ENCODE measurements at regions not wholly inside any gene's neighbourhood (a gene's known extent, or its start where the extent isn't known, plus 50 kb on each side); places are given as distances from the start of the nearest gene placed in this dataset.
A peak's percentile ranks its signal among the peaks of the same experiment; 100 is the strongest.
"Not testable (repeated sequence)": the region's sequence is repeated elsewhere in the genome, so short reads cannot be mapped to it uniquely, and the experiment has no call there.

GRCh38 chr14:105666420-105666819 lies 140.0 kb downstream of the TMEM121 start:
- Mint-ChIP-seq H3K4me3 (no peak overlapping the region), H3K27ac (no peak overlapping the region)
- no peak for ATAC-seq

GRCh38 chr14:105666991-105667662 lies 140.7 kb downstream of the TMEM121 start:
- not testable (repeated sequence) for H3K36me3 Mint-ChIP-seq, H3K4me3 Mint-ChIP-seq, H3K9me3 Mint-ChIP-seq, H3K27ac Mint-ChIP-seq, H3K27me3 Mint-ChIP-seq, ATAC-seq
- peaks cover 16% of the 10 kb centered on the region for H3K4me1 Mint-ChIP-seq

More at GRCh38 chr14:105666420-105666819, 140.0 kb downstream of the TMEM121 start:
- no peaks in the 10 kb centered on the region for H3K27me3 Mint-ChIP-seq
- no peaks in the 10 kb centered on the region for H3K9me3 Mint-ChIP-seq
- no peaks in the 10 kb centered on the region for H3K36me3 Mint-ChIP-seq
- H3K4me1 Mint-ChIP-seq: peaks cover 16% of the 10 kb centered on the region

GRCh38 chr14:105667663-105668020 lies 141.3 kb downstream of the TMEM121 start:
- not testable (repeated sequence) for H3K36me3 Mint-ChIP-seq, H3K9me3 Mint-ChIP-seq, H3K27me3 Mint-ChIP-seq, H3K4me3 Mint-ChIP-seq, ATAC-seq, H3K27ac Mint-ChIP-seq
- peaks cover 16% of the 10 kb centered on the region for H3K4me1 Mint-ChIP-seq

GRCh38 chr14:105668021-105668420 lies 141.6 kb downstream of the TMEM121 start:
- peaks cover 16% of the 10 kb centered on the region for H3K4me1 Mint-ChIP-seq
- H3K27ac Mint-ChIP-seq, H3K27me3 Mint-ChIP-seq, ATAC-seq, H3K36me3 Mint-ChIP-seq, H3K9me3 Mint-ChIP-seq, H3K4me3 Mint-ChIP-seq: not testable (repeated sequence)

GRCh38 chr14:105668471-105669230 lies 142.3 kb downstream of the TMEM121 start:
- peaks cover 16% of the 10 kb centered on the region for H3K4me1 Mint-ChIP-seq
- not testable (repeated sequence) for H3K27me3 Mint-ChIP-seq, H3K27ac Mint-ChIP-seq, ATAC-seq, H3K36me3 Mint-ChIP-seq, H3K9me3 Mint-ChIP-seq, H3K4me3 Mint-ChIP-seq

- H3K9me3 Mint-ChIP-seq, H3K27ac Mint-ChIP-seq, H3K36me3 Mint-ChIP-seq, ATAC-seq, H3K4me3 Mint-ChIP-seq, H3K27me3 Mint-ChIP-seq: not testable (repeated sequence)
- peaks cover 16% of the 10 kb centered on the region for H3K4me1 Mint-ChIP-seq
Measured at GRCh38 chr14:105669231-105669610, 142.8 kb downstream of the TMEM121 start.

GRCh38 chr14:105669646-105670045 lies 143.3 kb downstream of the TMEM121 start:
- not testable (repeated sequence) for H3K4me3 Mint-ChIP-seq, H3K9me3 Mint-ChIP-seq, H3K36me3 Mint-ChIP-seq, H3K27ac Mint-ChIP-seq, H3K27me3 Mint-ChIP-seq, ATAC-seq
- peaks cover 16% of the 10 kb centered on the region for H3K4me1 Mint-ChIP-seq

GRCh38 chr14:105672450-105673200 lies 146.2 kb downstream of the TMEM121 start:
- H3K27me3 Mint-ChIP-seq, H3K36me3 Mint-ChIP-seq, H3K9me3 Mint-ChIP-seq, ATAC-seq, H3K4me3 Mint-ChIP-seq, H3K27ac Mint-ChIP-seq: not testable (repeated sequence)
- peaks cover 15% of the 10 kb centered on the region for H3K4me1 Mint-ChIP-seq

- ATAC-seq, H3K4me3 Mint-ChIP-seq, H3K36me3 Mint-ChIP-seq, H3K9me3 Mint-ChIP-seq, H3K27me3 Mint-ChIP-seq: not testable (repeated sequence)
- Mint-ChIP-seq H3K4me1 (peaks cover 13% of the 10 kb centered on the region), H3K27ac (peak overlapping the region; percentile 54)
Measured at GRCh38 chr14:105675433-105675832, 149.1 kb downstream of the TMEM121 start.

- H3K27me3 Mint-ChIP-seq, H3K9me3 Mint-ChIP-seq, H3K4me3 Mint-ChIP-seq, ATAC-seq, H3K36me3 Mint-ChIP-seq: not testable (repeated sequence)
- H3K27ac Mint-ChIP-seq: peak overlapping the region; percentile 54
- peaks cover 13% of the 10 kb centered on the region for H3K4me1 Mint-ChIP-seq
Measured at GRCh38 chr14:105675905-105676670, 149.7 kb downstream of the TMEM121 start.

GRCh38 chr14:105678057-105678456 lies 151.7 kb downstream of the TMEM121 start:
- ATAC-seq, H3K9me3 Mint-ChIP-seq, H3K27me3 Mint-ChIP-seq, H3K27ac Mint-ChIP-seq, H3K36me3 Mint-ChIP-seq: not testable (repeated sequence)
- Mint-ChIP-seq H3K4me3 (peak overlapping the region; percentile 71), H3K4me1 (peaks cover 23% of the 10 kb centered on the region)

- not testable (repeated sequence) for H3K27me3 Mint-ChIP-seq, H3K36me3 Mint-ChIP-seq, H3K27ac Mint-ChIP-seq, H3K9me3 Mint-ChIP-seq
- peak; percentile 9 for ATAC-seq
- H3K4me3 Mint-ChIP-seq: peak overlapping the region; percentile 59
- H3K4me1 Mint-ChIP-seq: peaks cover 35% of the 10 kb centered on the region
Measured at GRCh38 chr14:105678996-105679958, 152.9 kb downstream of the TMEM121 start.

GRCh38 chr14:105679959-105680735 lies 153.8 kb downstream of the TMEM121 start:
- peak overlapping the region; percentile 59 for H3K4me3 Mint-ChIP-seq
- peaks cover 44% of the 10 kb centered on the region for H3K4me1 Mint-ChIP-seq
- H3K27ac Mint-ChIP-seq, H3K27me3 Mint-ChIP-seq: not testable (repeated sequence)
- peaks cover 12% of the 10 kb centered on the region for H3K9me3 Mint-ChIP-seq
- ATAC-seq: peak; percentile 86
- peaks cover 13% of the 10 kb centered on the region for H3K36me3 Mint-ChIP-seq

- H3K27me3 Mint-ChIP-seq, H3K27ac Mint-ChIP-seq: not testable (repeated sequence)
- Mint-ChIP-seq H3K9me3 (peaks cover 13% of the 10 kb centered on the region), H3K4me1 (peaks cover 47% of the 10 kb centered on the region), H3K36me3 (peaks cover 13% of the 10 kb centered on the region), H3K4me3 (peak overlapping the region; percentile 55)
- ATAC-seq: peak; percentile 78
Measured at GRCh38 chr14:105680736-105681098, 154.3 kb downstream of the TMEM121 start.

Measured in stimulated activated memory B cell treated with anti-CD40 and anti-IgM and Interleukin-4, amounts not matched to agents 10 μg/mL and 1 μg/mL and 100 μg/mL, for 72 hours (primary cell).